Stomach (tissue), 4 donors: ENCODE measurements at regions not wholly inside any gene's neighbourhood (a gene's known extent, or its start where the extent isn't known, plus 50 kb on each side); places are given as distances from the start of the nearest gene placed in this dataset.

Source experiments
- POLR2A ChIP-seq, 4 donors: fragments of 450-650 bp; IDR thresholded peaks; one replicate each; pipeline ENCODE4 v1.6.1; 2016; ENCODE audit warnings: antibody characterized with exemption in 4 of 4, control low read depth in 2 of 4, mild to moderate bottlenecking in 1 of 4, moderate library complexity in 1 of 4
- TF ChIP-seq, protein P1 (sequence below), 7 experiments: fragments of 450-650 bp in 4 of 7; fragments of 200-600 bp in 3 of 7; sonication (generic) in 3 of 7; IDR thresholded peaks; one replicate each; pipeline ENCODE4 v1.5.1; 2016 to 2019; ENCODE audit warnings: antibody characterized with exemption in 7 of 7, control low read depth in 2 of 7, mild to moderate bottlenecking in 1 of 7

DNA sequence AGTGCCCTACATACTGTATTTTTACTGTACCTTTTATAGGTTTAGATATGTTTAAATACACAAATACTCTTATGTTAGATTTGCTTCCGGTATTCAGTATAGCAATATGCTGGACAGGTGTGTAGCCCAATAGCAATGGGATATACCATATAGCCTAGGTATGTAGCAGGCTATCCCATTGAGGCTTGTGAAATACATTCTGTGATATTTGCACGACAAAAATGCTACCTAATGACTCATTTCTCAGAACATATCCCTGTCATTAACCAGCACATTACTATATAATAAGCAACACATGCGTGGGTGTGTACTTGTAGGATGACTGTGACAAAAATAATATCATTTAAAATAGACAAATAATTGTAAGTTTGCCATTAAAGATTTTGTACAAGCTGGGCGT lies 208.8 kb downstream of the MRPS30 start:
- TF ChIP-seq, protein P1, sequence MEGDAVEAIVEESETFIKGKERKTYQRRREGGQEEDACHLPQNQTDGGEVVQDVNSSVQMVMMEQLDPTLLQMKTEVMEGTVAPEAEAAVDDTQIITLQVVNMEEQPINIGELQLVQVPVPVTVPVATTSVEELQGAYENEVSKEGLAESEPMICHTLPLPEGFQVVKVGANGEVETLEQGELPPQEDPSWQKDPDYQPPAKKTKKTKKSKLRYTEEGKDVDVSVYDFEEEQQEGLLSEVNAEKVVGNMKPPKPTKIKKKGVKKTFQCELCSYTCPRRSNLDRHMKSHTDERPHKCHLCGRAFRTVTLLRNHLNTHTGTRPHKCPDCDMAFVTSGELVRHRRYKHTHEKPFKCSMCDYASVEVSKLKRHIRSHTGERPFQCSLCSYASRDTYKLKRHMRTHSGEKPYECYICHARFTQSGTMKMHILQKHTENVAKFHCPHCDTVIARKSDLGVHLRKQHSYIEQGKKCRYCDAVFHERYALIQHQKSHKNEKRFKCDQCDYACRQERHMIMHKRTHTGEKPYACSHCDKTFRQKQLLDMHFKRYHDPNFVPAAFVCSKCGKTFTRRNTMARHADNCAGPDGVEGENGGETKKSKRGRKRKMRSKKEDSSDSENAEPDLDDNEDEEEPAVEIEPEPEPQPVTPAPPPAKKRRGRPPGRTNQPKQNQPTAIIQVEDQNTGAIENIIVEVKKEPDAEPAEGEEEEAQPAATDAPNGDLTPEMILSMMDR (IDR thresholded peaks at IDR 0.05): no peak
- no peak for TF ChIP-seq POLR2A (IDR thresholded peaks at IDR 0.05)
